Activated CD8-positive, alpha-beta memory T cell treated with anti-CD3 and anti-CD28 coated beads for 36 hours (primary cell): ENCODE measurements at regions not wholly inside any gene's neighbourhood (a gene's known extent, or its start where the extent isn't known, plus 50 kb on each side); places are given as distances from the start of the nearest gene placed in this dataset.
"Not testable (repeated sequence)": the region's sequence is repeated elsewhere in the genome, so short reads cannot be mapped to it uniquely, and the experiment has no call there.

Source experiments
- CTCF ChIA-PET: fragments of 350-600 bp; sonication (Branson Sonifier 250); formaldehyde crosslinking; loops from one replicate; lab custom pipeline; 2021; ENCODE audit warnings: antibody characterized with exemption; lab: Charles Lee
- POLR2A ChIA-PET: fragments of 350-600 bp; sonication (Branson Sonifier 250); formaldehyde crosslinking; loops from one replicate; lab custom pipeline; 2021; ENCODE audit warnings: antibody characterized with exemption; lab: Charles Lee

DNA sequence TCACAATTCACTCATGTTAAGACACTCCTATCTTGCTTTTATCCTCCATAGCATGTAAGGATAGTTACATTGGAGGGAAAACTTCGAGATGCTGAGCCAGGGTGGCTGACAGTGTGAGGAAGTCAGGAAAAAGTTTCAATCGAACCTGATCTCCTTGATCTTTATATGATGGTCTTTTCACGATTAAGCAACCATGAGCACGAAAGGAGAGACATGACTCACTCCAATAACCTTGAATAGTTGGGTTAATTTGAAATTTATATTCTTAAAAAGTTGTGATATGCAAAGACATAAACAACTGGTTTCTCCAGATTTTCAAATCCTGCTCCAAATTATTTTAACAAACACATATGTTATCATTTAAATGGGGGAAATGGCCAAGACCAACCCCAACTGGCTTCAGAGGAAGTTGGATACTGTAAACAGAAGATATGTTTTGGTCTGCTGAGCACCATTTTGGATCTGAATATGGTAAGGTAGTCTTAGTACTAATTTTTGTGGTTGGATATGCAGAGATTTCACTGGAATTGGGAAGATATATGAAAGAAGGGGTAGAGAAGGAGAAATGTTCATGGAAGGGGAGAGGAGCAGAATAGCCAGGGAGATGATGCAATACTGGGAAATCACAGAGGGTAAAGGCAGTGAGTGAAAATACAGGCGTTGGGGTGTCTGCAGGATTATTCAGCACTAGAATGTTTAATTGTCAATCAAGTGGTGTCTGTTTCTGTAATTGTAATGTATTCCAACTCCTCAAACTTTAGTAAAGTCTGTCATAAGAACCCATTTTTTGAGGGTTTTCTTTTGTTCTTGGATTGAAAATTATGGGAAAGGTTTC is 185.2 kb upstream of the SLC38A2 start:
- CTCF ChIA-PET, result no interaction called here
- POLR2A ChIA-PET, result no interaction called here

DNA sequence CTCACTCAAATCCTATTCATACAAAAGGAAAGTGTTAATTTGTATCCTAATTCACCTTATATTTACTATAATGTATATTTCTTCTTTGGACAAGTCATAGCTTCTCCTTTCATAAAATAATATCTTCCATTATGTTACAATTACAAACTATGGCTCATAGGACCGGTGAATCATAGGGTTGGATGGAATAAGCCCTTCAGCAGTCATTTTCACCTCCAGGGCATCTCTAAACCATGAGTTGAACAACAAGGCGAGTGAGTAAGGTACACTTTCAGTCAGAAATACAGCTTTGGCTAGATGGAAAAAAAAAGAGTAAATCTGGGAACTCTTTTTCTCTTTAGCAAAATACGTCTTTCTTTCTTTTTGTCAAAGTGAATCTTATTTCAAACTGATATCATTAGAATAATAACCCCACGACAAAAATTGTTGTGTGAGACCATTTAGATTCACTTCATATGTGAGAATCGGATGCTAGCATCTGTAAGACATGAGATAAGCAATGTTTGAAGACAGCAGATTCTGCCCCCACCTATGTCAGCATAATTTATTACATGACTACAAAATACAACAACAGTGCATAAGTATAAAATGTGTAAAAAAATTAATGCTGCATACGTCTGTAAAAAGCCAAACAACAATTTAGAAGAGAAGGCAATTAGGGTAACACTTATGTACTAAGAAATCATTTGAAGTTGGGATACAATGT is 184.4 kb upstream of the SLC38A2 start:
- CTCF ChIA-PET, result interaction anchor here (1.0 kb wide), 1 partner anchor 10 kb away, joined by 3 read pairs; no protein-coding TSS in a partner anchor
- POLR2A ChIA-PET, result no interaction called here

DNA sequence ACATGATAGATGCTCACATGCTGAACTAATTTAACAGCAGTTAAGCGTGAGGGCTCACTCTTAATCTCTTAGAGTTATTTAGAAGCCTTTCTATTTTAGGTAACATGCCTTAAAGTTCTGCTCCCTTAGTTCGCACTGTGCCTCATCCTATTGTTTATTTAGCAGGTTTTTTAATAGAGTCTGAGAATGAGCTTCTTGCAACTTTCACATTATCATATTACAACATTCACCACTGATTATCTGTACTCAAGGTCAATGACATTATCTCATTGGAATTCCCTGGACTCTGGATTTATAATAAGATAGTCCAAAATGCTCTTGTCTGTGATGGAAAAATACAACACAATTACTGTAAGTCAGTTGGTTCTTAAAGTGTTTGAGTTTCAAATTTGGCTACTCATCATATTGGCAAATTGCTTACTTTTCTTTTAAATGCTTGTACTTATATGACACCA is 183.6 kb upstream of the SLC38A2 start:
- ChIA-PET POLR2A (no interaction called here), CTCF (interaction anchor here (1.0 kb wide), 1 partner anchor 9 kb away, joined by 3 read pairs; no protein-coding TSS in a partner anchor)

DNA sequence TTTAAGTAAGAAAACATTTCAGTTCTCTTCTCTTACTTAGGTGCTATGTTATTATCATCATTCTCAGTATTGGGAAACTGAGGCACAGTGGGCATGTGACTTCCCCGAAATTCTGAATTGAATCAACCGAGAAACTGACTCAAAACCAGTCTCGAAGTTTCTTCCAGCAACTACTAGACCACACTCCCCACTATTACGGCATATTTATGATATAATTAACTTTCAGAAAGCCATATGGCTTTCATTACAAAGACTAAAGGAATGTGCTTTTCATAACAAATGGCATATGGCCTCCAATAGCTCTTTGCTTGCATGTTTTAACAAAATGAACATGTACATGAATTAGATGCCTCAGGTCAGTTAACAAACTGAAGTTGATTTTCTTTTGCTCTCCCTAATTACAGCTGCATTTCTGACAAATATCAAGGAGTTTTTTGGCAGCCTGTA is 182.9 kb upstream of the SLC38A2 start:
- POLR2A ChIA-PET, result interaction anchor here (0.9 kb wide), 1 partner anchor 266 kb away, joined by 3 read pairs; no protein-coding TSS in a partner anchor
- CTCF ChIA-PET, result no interaction called here

DNA sequence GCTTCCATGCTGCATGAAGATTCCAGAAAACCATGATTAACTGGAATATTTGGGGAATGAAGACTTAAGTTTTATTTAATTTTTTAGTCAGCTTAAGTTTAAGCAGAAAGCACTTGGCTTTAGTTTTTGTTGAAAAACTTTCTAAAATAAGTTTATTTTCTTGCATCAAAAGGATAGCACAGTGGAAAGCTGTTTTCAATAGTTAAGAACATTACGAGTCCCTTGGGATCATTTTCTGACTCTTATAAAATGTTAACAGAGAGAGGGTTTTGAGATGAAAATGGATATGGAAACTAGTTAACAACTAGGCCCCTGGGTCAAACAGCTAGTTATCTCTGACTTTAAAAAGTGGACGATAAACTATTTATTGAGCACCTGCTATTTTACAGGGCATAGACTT is 181.9 kb upstream of the SLC38A2 start:
- CTCF ChIA-PET, result interaction anchor here (0.5 kb wide), 1 partner anchor 466 kb away, joined by 4 read pairs; no protein-coding TSS in a partner anchor
- POLR2A ChIA-PET, result interaction anchor here (0.9 kb wide), 1 partner anchor 265 kb away, joined by 3 read pairs; no protein-coding TSS in a partner anchor

DNA sequence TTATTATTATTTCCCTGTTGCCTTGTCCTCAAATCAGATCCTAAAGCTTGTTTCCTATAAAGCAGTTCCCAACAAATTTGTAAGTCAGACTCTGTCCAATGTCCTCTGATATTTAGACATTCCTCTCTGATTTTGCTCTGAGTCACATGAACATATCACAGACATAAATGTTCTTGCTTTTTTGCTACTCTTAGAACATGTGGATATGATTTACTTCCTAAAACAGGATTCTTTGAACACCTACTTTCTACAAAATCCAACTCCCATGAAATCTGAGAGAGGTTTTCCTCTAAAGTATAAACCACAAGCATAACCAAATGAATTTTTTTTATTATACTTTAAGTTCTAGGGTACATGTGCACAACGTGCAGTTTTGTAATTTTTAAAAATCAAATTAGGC is 181.3 kb upstream of the SLC38A2 start:
- ChIA-PET POLR2A (no interaction called here), CTCF (no interaction called here)

DNA sequence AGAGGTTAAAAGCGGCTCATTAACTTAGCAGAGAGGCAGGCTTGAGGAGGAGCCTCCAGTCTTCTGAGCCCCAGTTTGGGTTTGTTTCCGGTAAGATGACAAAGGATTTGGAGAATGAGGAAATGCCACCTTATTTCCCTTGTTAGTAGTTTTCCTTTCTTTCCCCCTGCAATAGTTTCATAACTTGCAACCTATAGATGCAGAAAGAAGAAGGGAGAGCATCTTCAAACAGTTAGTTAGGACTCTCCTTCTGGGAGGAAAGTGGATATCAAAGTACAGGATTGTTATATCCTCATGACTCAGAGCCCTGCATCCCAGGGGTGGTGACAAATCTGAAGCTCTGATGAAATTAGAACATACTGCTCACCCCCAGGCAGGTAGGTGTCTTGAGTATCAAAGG is 180.7 kb upstream of the SLC38A2 start:
- ChIA-PET CTCF (no interaction called here), POLR2A (no interaction called here)

DNA sequence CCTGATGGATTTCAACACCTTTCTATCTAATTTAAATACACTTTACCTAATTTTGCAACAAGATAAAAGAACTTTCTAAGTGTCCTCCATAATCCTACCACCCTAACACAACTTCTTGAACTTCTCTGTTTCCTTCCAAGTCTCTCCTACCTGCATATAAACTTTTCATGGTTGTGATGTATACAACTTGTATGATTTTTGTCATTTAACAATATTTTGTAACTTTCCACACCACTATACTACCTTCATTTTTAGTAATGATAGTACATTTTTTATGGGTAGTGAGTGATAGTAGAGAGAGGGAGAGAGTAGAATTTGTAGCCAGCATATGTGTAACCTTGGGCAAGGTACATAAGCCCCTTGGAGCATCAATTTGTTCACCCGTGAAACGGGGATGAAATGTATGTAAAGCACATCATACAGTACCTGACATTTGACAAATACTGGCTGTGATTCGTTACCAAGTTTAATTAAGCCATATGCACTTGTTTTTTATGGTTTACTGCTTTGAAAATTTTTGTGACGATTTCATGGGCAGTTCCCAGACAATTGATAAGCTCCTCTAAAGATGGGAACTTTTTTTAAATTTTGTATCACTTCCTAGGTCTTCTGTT is 177.8 kb upstream of the SLC38A2 start:
- ChIA-PET POLR2A (no interaction called here), CTCF (interaction anchor here (1.4 kb wide), 1 partner anchor 26 kb away, joined by 4 read pairs; no protein-coding TSS in a partner anchor)

DNA sequence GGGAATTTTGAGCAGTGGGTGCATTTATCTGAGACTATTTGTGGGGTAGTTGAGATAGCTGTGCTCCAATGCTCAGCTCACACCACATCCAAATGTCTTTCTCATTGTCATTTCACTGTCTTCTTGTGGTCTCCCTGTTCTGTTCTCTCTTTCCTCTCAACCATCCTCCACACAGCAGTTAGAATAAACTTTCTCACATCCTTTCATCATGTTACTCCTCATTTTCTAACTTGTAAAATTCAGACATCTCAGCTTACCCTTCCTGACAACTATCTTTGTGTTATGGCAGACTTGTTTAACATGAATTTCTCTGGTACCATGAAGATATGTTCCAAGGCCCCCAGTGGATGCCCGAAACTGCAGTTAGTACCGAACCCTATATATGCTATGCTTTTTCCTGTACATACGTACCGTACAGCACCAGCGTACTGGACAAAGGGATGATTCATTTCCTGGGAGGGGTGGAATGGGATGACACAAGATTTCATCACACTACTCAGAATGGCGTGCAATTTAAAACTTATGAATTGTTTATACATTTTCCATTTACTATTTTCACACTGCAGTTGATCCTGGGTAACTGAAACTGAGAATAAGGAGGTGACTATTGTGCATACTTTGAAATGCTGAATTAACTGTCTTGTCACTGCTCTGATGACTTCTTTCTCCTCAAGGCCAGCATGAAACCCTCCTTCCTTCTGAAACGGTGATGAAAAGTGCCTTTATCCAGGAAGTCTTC is 177.1 kb upstream of the SLC38A2 start:
- ChIA-PET POLR2A (interaction anchor here (0.6 to 2.0 kb wide), 3 partner anchors 13 to 125 kb away, joined by 4 to 8 read pairs (median 8); no protein-coding TSS in a partner anchor), CTCF (interaction anchor here (0.9 kb wide), 1 partner anchor 26 kb away, joined by 5 read pairs; no protein-coding TSS in a partner anchor)

DNA sequence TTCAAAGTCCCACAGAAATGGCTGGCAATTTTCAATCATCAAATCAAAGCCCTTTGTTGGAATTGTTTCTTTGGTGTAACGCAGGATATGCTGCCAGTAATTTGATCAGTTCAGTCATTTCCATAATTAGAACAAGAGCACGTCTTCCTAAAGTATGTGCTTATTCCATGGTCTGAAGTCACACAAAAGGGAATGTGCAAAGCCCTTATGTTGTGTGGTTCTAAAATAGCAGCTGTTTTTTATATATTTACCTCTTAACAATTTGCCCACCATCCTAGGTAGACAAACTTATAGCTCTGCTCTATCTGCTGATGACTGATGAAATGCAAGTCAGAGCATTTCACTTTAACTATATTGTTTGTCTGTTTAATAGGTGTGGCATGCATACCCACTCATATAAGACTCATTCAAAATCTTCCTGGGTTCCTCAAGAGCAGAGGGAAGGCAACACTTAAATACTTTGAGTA is 176.1 kb upstream of the SLC38A2 start:
- POLR2A ChIA-PET, result interaction anchor here (2.0 kb wide), 1 partner anchor 25 kb away, joined by 8 read pairs; no protein-coding TSS in a partner anchor
- CTCF ChIA-PET, result no interaction called here

DNA sequence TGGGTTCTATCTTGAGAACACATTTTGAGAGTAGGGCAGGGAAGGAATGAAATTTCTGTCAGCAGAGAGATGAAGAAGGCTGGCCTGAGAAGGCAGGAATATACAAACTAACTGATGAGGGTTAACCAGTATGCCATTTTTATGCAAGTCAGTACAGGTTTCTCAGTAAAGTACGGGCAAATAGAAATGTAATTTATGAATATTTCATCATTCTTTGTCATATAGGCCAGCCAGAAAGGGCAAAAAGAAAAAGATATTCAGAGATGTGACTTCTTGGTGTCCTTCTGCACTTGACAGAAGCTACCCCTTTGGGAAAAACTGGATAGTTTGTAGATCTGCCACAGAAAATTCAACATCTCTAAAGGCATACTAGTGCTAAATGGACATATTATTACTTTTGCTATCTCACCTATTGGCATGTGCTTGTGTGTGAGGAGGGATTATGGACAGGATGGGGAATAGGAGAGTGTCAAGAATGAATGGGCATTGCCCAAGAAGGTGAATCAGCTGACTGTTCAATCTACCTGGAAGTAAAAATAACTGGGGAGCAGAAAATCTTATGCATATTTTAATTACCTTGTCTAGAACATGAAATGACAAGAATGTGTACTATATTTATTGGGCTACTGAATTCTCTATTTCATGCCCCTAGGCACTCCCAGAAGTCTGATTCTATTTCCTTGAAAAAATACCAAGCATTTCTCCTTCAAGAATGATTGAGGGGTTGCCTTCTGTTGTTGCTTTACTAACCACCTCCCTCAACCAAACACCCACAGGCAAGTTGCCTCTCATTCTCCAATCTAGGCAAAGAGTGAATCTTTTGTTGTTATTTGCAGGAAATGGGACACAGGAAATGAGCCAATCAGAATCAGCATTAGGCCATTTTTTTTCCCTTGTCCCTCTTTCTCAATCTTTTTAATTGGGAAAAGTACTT is 175.1 kb upstream of the SLC38A2 start:
- CTCF ChIA-PET, result interaction anchor here (1.0 to 1.1 kb wide), 2 partner anchors 9 to 16 kb away, joined by 3 read pairs; no protein-coding TSS in a partner anchor
- POLR2A ChIA-PET, result interaction anchor here (1.5 to 2.0 kb wide), 2 partner anchors 24 kb away, joined by 5 to 8 read pairs; no protein-coding TSS in a partner anchor

DNA sequence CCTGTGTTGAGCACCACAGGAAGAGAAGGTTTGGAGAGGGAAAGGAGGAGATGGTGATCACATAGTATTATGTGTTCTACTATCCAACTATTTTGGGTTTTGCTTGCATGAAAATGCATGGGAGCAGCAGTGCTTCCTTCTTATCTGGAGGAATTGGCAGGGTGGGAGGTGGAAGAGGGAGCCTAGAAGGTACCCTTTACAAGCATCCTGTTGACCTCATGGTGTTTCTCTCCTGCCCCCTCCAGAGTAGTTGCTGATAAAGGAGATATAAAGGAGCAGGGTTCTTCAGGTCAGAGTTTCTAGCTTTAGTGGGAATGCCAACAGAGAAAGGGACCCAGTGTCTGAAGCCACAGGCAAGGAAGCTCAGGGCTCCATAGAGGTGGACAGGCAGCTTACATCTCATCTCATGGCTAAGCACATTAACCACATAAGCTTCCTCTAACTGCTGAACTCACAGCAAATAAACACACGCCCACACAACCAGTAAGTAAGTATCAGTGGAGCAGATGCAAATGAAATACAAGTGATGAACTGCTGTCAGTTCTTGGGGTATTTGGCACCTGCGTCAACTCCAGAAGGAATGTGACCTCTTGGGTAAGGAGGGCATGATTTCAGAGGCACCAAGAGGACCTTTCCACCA is 174.2 kb upstream of the SLC38A2 start:
- CTCF ChIA-PET, result interaction anchor here (1.0 to 1.1 kb wide), 2 partner anchors 10 to 15 kb away, joined by 3 read pairs; no protein-coding TSS in a partner anchor
- POLR2A ChIA-PET, result interaction anchor here (1.5 kb wide), 1 partner anchor 23 kb away, joined by 5 read pairs; no protein-coding TSS in a partner anchor

DNA sequence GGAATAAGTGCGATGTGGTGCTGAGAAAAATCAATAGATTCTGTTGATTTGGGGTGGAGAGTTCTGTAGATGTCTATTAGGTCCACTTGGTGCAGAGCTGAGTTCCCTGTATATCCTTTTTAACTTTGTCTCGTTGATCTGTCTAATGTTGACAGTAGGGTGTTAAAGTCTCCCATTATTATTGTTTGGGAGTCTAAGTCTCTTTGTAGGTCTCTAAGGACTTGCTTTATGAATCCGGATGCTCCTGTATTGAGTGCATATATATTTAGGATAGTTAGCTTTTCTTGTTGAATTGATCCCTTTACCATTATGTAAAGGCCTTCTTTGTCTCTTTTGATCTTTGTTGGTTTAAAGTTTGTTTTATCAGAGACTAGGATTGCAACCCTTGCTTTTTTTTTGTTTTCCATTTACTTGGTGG is 170.8 kb upstream of the SLC38A2 start:
- CTCF ChIA-PET, POLR2A ChIA-PET: not testable (repeated sequence)

DNA sequence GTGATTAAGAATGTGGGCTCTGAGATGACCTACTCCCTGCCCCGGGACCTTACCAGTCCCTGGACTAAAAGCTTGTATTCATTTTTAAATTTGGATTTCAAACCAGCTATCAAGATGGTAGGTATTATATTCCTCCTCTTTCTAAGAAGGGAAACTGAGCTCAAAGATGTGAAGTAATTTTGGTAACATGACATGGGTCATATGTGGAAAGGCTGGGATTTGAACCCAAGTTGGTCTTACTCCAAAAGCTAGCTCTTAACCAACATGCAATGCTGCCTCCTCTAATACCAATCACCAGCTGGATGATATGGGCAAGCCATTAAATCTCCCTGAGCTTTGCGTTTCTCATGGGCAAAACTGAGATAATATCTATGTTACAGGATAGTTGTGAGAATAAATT is 166.4 kb upstream of the SLC38A2 start:
- ChIA-PET CTCF (interaction anchor here (0.5 kb wide), 1 partner anchor 351 kb away, joined by 3 read pairs; no protein-coding TSS in a partner anchor), POLR2A (no interaction called here)

DNA sequence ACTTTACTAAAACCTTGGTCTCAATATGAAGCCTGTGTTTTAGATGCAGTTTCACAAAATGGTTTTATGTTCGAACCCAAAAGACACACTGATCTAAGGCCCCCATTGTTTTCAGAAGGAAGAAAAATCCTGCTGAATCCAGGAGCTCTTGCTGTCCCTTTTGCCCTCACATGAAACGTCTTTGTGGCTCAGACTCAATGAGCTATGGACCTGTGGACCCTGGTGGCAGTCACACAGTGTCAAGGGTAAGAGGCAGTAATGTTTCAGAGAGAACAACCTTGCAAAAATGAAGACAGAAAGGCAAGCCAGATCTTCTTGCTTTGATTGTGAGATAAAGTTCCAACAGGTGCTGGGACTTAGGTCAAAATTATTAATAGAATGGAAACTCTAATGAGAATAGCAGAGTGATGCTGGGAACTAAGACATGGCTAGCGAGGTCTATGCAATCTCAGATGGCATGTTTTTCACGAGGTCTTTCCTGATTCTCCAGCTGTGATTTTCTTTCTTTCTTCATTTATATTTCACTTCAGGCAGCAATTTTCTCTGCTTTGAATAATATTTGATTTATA is 164.9 kb upstream of the SLC38A2 start:
- ChIA-PET CTCF (no interaction called here), POLR2A (no interaction called here)

DNA sequence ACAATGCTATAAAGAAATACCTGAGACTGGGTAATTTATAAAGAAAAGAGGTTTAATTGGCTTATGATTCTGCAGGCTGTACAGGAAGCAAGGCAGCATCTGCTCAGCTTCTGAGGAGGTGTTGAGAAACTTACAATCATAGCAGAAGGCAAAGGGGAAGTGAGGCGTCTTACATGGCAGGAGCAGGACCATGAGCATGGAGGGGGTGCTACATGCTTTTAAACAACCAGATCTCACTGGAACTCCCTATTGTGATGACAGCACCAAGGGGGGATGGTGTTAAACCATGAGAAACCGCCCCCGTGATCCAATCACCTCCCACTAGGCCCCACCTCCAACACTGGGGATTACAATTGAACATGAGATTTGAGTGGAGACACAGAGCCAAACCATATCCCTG is 163.7 kb upstream of the SLC38A2 start:
- POLR2A ChIA-PET, CTCF ChIA-PET: not testable (repeated sequence)
